HG03378 (cell line): ENCODE measurements at regions not wholly inside any gene's neighbourhood (a gene's known extent, or its start where the extent isn't known, plus 50 kb on each side); places are given as distances from the start of the nearest gene placed in this dataset.

Experiments used
- ATAC-seq: cut with Tn5 transposase; IDR thresholded peaks from one replicate; pipeline ENCODE4 v1.9.1; 2021; ENCODE audit warnings: mild to moderate bottlenecking, moderate library complexity; ENCODE audit not compliant: unreplicated experiment

- ATAC-seq, result no peak
Observed at GRCh38 chr15:86021281-86022264, 58.1 kb upstream of the AGBL1 start.

- ATAC-seq, result no peak
Observed at GRCh38 chr15:86028961-86029360, 50.7 kb upstream of the AGBL1 start.
